ENCODE measurements at regions not wholly inside any gene's neighbourhood (a gene's known extent, or its start where the extent isn't known, plus 50 kb on each side); places are given as distances from the start of the nearest gene placed in this dataset.

DNA sequence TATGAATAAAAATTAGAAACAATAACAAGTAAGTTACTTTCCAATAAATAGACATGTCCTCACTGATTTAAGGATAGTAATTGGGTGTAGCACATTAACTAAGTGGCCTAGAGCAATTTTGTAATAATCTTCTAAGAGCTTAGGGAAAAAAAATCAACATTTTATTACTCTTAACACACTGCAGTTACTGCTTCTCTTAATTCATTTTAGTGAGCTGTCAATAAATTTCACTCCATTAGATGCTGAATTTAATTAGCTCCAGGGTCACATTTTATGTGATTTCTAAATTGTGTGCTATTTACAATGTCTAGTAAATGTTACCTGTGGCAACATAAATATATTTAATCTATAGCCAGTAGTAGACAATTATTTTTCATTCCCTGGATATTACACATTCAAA is 612.0 kb downstream of the C4orf33 start:
- no peaks in the 10 kb centered on the region for H3K9me3 ChIP-seq (ENCODE audit: control insufficient read depth, insufficient read depth, low read depth, low read length)
- TF ChIP-seq YY2 (tag by site-specific recombination; IDR thresholded peaks at IDR 0.05) (no peak), ZNF26 (tag by site-specific recombination; IDR thresholded peaks at IDR 0.05) (no peak), ZNF600 (tag by site-specific recombination; IDR thresholded peaks at IDR 0.05) (no peak), ZNF292 (tag by site-specific recombination; IDR thresholded peaks at IDR 0.05; ENCODE audit: borderline replicate concordance, low read depth) (no peak), ZBTB26 (tag by site-specific recombination; optimal IDR thresholded peaks at IDR 0.05) (no peak)
- CTCF ChIA-PET = no interaction called here
- no peaks in the 10 kb centered on the region for H3K36me3 ChIP-seq (ENCODE audit: control insufficient read depth in 2 of 2, insufficient read depth in 1 of 2, low read length in 2 of 2)
- H3K4me1 ChIP-seq (ENCODE audit: control insufficient read depth, insufficient read depth, low read length) = no peaks in the 10 kb centered on the region
- H3K4me3 ChIP-seq (ENCODE audit: low read depth, low read length) = no peak overlapping the region
- H3K27ac ChIP-seq (ENCODE audit: extremely low read depth, low read depth, low read length) = no peak overlapping the region
- POLR2A ChIA-PET = no interaction called here

DNA sequence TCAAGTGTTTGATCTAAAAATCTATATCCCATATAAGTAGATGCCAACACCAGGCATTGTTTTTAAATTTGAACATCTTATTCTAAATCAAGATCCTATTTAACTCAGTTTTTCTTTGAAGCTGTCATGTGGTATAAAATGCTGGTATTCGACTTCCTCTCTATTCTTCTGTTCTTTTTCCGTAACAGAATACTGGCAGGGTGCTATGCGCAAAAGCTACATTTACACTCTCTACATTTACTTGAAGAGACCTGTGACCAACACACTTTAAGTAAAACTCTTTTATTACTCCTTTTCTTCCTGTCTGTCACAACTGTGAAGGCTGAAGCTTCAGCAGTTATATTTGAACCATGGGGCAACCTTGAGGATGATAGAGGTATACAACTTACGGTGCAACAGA is 612.8 kb downstream of the C4orf33 start:
- TF ChIP-seq ZNF747 (tag by site-specific recombination; IDR thresholded peaks at IDR 0.05) = no peak
- TF ChIP-seq ZNF335 (tag by site-specific recombination; conservative IDR thresholded peaks at IDR 0.05) = no peak
- TF ChIP-seq MYNN (tag by site-specific recombination; IDR thresholded peaks at IDR 0.05; ENCODE audit: borderline replicate concordance) = no peak
- TF ChIP-seq ZSCAN23 (tag by site-specific recombination; IDR thresholded peaks at IDR 0.05) = no peak
- TF ChIP-seq ZNF473 (tag by site-specific recombination; IDR thresholded peaks at IDR 0.05) = no peak
- TF ChIP-seq ZNF292 (tag by site-specific recombination; IDR thresholded peaks at IDR 0.05; ENCODE audit: borderline replicate concordance, low read depth) = no peak
- no peak for TF ChIP-seq ZNF664 (tag by site-specific recombination; IDR thresholded peaks at IDR 0.05)
- TF ChIP-seq ZBTB1 (tag by site-specific recombination; IDR thresholded peaks at IDR 0.05) = no peak
- TF ChIP-seq, protein P1, sequence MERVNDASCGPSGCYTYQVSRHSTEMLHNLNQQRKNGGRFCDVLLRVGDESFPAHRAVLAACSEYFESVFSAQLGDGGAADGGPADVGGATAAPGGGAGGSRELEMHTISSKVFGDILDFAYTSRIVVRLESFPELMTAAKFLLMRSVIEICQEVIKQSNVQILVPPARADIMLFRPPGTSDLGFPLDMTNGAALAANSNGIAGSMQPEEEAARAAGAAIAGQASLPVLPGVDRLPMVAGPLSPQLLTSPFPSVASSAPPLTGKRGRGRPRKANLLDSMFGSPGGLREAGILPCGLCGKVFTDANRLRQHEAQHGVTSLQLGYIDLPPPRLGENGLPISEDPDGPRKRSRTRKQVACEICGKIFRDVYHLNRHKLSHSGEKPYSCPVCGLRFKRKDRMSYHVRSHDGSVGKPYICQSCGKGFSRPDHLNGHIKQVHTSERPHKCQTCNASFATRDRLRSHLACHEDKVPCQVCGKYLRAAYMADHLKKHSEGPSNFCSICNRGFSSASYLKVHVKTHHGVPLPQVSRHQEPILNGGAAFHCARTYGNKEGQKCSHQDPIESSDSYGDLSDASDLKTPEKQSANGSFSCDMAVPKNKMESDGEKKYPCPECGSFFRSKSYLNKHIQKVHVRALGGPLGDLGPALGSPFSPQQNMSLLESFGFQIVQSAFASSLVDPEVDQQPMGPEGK (tag by site-specific recombination; IDR thresholded peaks at IDR 0.05) = no peak
- no peak for TF ChIP-seq KLF10 (tag by site-specific recombination; IDR thresholded peaks at IDR 0.05)
- no peak for TF ChIP-seq EGR2 (tag by site-specific recombination; IDR thresholded peaks at IDR 0.05; ENCODE audit: low read depth)
- no peak for TF ChIP-seq ZNF623 (tag by site-specific recombination; IDR thresholded peaks at IDR 0.05)
- no peak for TF ChIP-seq ZFP41 (tag by site-specific recombination; IDR thresholded peaks at IDR 0.05; ENCODE audit: borderline replicate concordance)
- TF ChIP-seq ZNF514 (tag by site-specific recombination; IDR thresholded peaks at IDR 0.05) = no peak
- no peak for TF ChIP-seq PRDM1 (tag by site-specific recombination; IDR thresholded peaks at IDR 0.05)
- no peak for TF ChIP-seq ZNF768 (tag by site-specific recombination; IDR thresholded peaks at IDR 0.05)
- no peak for TF ChIP-seq MZF1 (tag by site-specific recombination; IDR thresholded peaks at IDR 0.05; ENCODE audit: borderline replicate concordance)
- no peak for TF ChIP-seq ZNF10 (tag by site-specific recombination; IDR thresholded peaks at IDR 0.05)
- no peak for TF ChIP-seq ZBTB10 (tag by site-specific recombination; IDR thresholded peaks at IDR 0.05)
- no peak for TF ChIP-seq PRDM4 (tag by site-specific recombination; IDR thresholded peaks at IDR 0.05)
- ChIA-PET POLR2A (no interaction called here), CTCF (no interaction called here)

More for the DNA sequence above, 612.8 kb downstream of the C4orf33 start:
- H3K4me3 ChIP-seq (ENCODE audit: low read depth, low read length) = no peak overlapping the region
- H3K27ac ChIP-seq (ENCODE audit: extremely low read depth, low read depth, low read length) = no peak overlapping the region
- no peaks in the 10 kb centered on the region for H3K36me3 ChIP-seq (ENCODE audit: control insufficient read depth in 2 of 2, insufficient read depth in 1 of 2, low read length in 2 of 2)
- H3K9me3 ChIP-seq (ENCODE audit: control insufficient read depth, insufficient read depth, low read depth, low read length) = no peaks in the 10 kb centered on the region
- H3K4me1 ChIP-seq (ENCODE audit: control insufficient read depth, insufficient read depth, low read length) = no peaks in the 10 kb centered on the region

Measured in HEK293 (cell line).